Neural crest cell (in vitro differentiated cells): ENCODE measurements at regions not wholly inside any gene's neighbourhood (a gene's known extent, or its start where the extent isn't known, plus 50 kb on each side); places are given as distances from the start of the nearest gene placed in this dataset.

Experiments
- DNase-seq: peaks from one replicate; pipeline ENCODE4 v3.0.0; 2021; ENCODE audit warnings: low read depth, mixed read lengths, low spot score
- H3K27ac Mint-ChIP-seq: one replicate; pipeline ENCODE4 v1.8.0; 2021; ENCODE audit warnings: mild to moderate bottlenecking, mixed read lengths; ENCODE audit not compliant: unreplicated experiment
- H3K27me3 Mint-ChIP-seq: 2 replicates; pipeline ENCODE4 v1.8.0; 2021; ENCODE audit warnings: low read depth, mild to moderate bottlenecking, mixed read lengths
- H3K36me3 Mint-ChIP-seq: 2 replicates; pipeline ENCODE4 v1.8.0; 2021; ENCODE audit warnings: low read depth, mild to moderate bottlenecking, mixed read lengths
- H3K4me1 Mint-ChIP-seq: 2 replicates; pipeline ENCODE4 v1.8.0; 2021; ENCODE audit warnings: mixed read lengths
- H3K4me3 Mint-ChIP-seq: one replicate; pipeline ENCODE4 v1.8.0; 2021; ENCODE audit warnings: mild to moderate bottlenecking, mixed read lengths
- H3K9me3 Mint-ChIP-seq: 2 replicates; pipeline ENCODE4 v1.8.0; 2021; ENCODE audit warnings: mixed read lengths
- TF ChIP-seq, protein P1 (sequence below): fragments of 200-600 bp; sonication (generic); conservative IDR thresholded peaks from 2 replicates; pipeline ENCODE4 v1.5.0; 2021; ENCODE audit warnings: antibody characterized with exemption, mild to moderate bottlenecking

GRCh38 chr21:23541571-23541970 is 2065.7 kb downstream of the MRPL39 start:
- Mint-ChIP-seq H3K9me3 (peaks cover 2% of the 10 kb centered on the region), H3K4me1 (no peaks in the 10 kb centered on the region), H3K36me3 (no peaks in the 10 kb centered on the region), H3K27me3 (no peaks in the 10 kb centered on the region), H3K27ac (no peak overlapping the region), H3K4me3 (no peak overlapping the region)
- TF ChIP-seq, protein P1, sequence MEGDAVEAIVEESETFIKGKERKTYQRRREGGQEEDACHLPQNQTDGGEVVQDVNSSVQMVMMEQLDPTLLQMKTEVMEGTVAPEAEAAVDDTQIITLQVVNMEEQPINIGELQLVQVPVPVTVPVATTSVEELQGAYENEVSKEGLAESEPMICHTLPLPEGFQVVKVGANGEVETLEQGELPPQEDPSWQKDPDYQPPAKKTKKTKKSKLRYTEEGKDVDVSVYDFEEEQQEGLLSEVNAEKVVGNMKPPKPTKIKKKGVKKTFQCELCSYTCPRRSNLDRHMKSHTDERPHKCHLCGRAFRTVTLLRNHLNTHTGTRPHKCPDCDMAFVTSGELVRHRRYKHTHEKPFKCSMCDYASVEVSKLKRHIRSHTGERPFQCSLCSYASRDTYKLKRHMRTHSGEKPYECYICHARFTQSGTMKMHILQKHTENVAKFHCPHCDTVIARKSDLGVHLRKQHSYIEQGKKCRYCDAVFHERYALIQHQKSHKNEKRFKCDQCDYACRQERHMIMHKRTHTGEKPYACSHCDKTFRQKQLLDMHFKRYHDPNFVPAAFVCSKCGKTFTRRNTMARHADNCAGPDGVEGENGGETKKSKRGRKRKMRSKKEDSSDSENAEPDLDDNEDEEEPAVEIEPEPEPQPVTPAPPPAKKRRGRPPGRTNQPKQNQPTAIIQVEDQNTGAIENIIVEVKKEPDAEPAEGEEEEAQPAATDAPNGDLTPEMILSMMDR, result no peak
- DNase-seq, result no peak

- TF ChIP-seq, protein P1, result no peak
- Mint-ChIP-seq H3K9me3 (no peaks in the 10 kb centered on the region), H3K4me3 (no peak overlapping the region), H3K27ac (no peak overlapping the region), H3K36me3 (no peaks in the 10 kb centered on the region), H3K27me3 (no peaks in the 10 kb centered on the region), H3K4me1 (no peaks in the 10 kb centered on the region)
- no peak for DNase-seq
Measured at GRCh38 chr21:23534850-23535249, 2072.4 kb downstream of the MRPL39 start.

DNA sequence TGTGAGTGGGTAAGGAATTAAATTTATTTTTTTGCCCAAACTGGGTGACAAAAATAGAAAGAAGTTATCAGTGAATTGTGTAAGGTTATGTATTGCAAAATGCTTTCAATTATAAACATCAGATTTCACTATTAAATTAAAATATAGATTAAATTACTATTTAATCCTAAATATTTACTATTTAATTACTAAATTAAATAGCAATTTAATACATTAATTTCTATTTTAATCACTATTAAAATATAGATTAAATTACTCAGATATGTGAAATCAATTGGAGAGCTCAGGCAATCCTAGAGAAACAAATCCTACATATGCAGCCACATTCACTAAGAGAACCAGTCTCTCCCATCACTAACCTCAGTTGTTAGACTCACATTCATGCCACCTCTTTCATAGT is 2075.8 kb downstream of the MRPL39 start:
- H3K4me1 Mint-ChIP-seq, result no peaks in the 10 kb centered on the region

DNA sequence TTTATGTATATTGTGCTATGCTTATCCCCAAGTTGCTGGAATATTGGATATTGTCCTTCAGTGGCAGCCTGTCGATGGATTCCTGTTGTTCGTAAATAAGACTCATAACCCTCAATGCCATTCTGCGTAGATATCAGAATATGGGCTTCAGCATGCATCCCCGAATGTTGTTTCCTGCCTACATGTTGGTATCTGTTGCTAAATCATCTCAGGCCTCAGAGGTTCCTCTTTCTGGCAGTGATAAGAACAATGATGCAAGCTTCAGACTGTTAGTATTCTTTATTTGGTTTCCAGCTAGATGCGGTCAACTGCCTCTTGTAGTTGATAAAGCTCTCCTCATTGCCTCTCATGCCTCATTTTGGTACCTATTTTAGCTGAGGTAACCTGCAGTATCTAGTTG is 2082.6 kb downstream of the MRPL39 start:
- Mint-ChIP-seq H3K4me3 (no peak overlapping the region), H3K27me3 (no peaks in the 10 kb centered on the region), H3K36me3 (no peaks in the 10 kb centered on the region), H3K9me3 (peaks cover 6% of the 10 kb centered on the region), H3K4me1 (no peaks in the 10 kb centered on the region), H3K27ac (no peak overlapping the region)
- DNase-seq, result no peak
- TF ChIP-seq, protein P1, result no peak

More for the DNA sequence above, 2075.8 kb downstream of the MRPL39 start:
- H3K27me3 Mint-ChIP-seq, result no peaks in the 10 kb centered on the region
- H3K36me3 Mint-ChIP-seq, result no peaks in the 10 kb centered on the region
- peaks cover 4% of the 10 kb centered on the region for H3K9me3 Mint-ChIP-seq
- H3K4me3 Mint-ChIP-seq, result no peak overlapping the region
- DNase-seq, result no peak
- H3K27ac Mint-ChIP-seq, result no peak overlapping the region
- TF ChIP-seq, protein P1, result no peak

- Mint-ChIP-seq H3K27me3 (no peaks in the 10 kb centered on the region), H3K4me1 (no peaks in the 10 kb centered on the region), H3K9me3 (peaks cover 4% of the 10 kb centered on the region), H3K36me3 (no peaks in the 10 kb centered on the region), H3K27ac (no peak overlapping the region), H3K4me3 (no peak overlapping the region)
- TF ChIP-seq, protein P1, result no peak
- DNase-seq, result no peak
Measured at GRCh38 chr21:23522751-23523150, 2084.5 kb downstream of the MRPL39 start.

DNA sequence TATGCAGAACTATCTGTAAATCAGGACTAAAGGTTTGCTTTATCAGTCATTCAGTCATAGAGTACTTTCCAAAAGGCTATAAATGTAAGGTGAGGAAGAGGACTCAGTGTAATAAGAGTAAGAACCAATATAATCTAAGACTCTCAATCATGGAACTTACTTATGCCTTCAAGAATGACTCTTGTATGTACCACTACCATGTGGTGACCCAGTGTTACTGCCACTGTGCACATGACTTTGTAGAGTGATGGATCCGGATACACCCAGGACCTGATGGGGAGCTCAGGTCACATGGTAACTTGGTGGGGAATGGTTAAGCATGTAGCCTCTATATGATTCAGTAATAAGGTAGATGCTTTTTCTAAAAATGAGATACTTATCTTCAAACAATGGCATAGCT is 2099.8 kb downstream of the MRPL39 start:
- no peaks in the 10 kb centered on the region for H3K36me3 Mint-ChIP-seq
- no peak overlapping the region for H3K27ac Mint-ChIP-seq
- H3K27me3 Mint-ChIP-seq, result no peaks in the 10 kb centered on the region

More for the DNA sequence above, 2099.8 kb downstream of the MRPL39 start:
- Mint-ChIP-seq H3K4me1 (no peaks in the 10 kb centered on the region), H3K4me3 (no peak overlapping the region), H3K9me3 (peaks cover 2% of the 10 kb centered on the region)
- TF ChIP-seq, protein P1, result no peak
- DNase-seq, result no peak
